Pancreas (tissue), 10 donors: ENCODE measurements at regions not wholly inside any gene's neighbourhood (a gene's known extent, or its start where the extent isn't known, plus 50 kb on each side); places are given as distances from the start of the nearest gene placed in this dataset.

Experiments used
- ATAC-seq, 4 donors: fragments of 200-7000 bp; cut with Tn5 transposase; one replicate each; pipeline versions ENCODE4 v1.8.0 to v1.9.1; 2020; ENCODE audit warnings: mild to moderate bottlenecking in 4 of 4, moderate library complexity in 4 of 4
- DNase-seq, 6 donors: peaks; one replicate each; pipeline ENCODE4 v3.0.0-alpha.2; 2020
- FAIRE-seq: peaks from 2 replicates; lab custom pipeline; 2012; peaks lifted over from hg19 to GRCh38; lab: Jason Lieb, UNC
- H3K27ac ChIP-seq, 4 donors: fragments of 200-600 bp; sonication (generic); 1 replicate in 3 of 4; 2 replicates in 1 of 4; pipeline versions ENCODE4 v1.5.0 to v1.8.0; 2020
- H3K27me3 ChIP-seq, 4 donors: fragments of 200-600 bp; one replicate each; pipeline ENCODE4 v1.8.0; 2021
- H3K36me3 ChIP-seq, 3 donors: fragments of 200-600 bp; sonication (generic) in 1 of 3; one replicate each; pipeline versions ENCODE4 v1.5.0 to v1.8.0; 2020 to 2021
- H3K4me1 ChIP-seq, 3 donors: fragments of 200-600 bp; one replicate each; pipeline ENCODE4 v1.8.0; 2021
- H3K4me3 ChIP-seq, 4 donors: fragments of 200-600 bp; sonication (generic) in 2 of 4; one replicate each; pipeline versions ENCODE4 v1.5.0 to v1.8.0; 2020 to 2021
- H3K9me3 ChIP-seq, 4 donors: fragments of 200-600 bp; one replicate each; pipeline ENCODE4 v1.8.0; 2021
- CTCF ChIP-seq, 4 donors: fragments of 200-600 bp; sonication (generic) in 3 of 4; IDR thresholded peaks; one replicate each; pipeline versions ENCODE4 v1.5.0 to v1.8.0; 2021; ENCODE audit warnings: antibody characterized with exemption in 4 of 4
- WGBS, 2 donors: extraction: QIAGEN DNeasy Blood & Tissue Kit; methylation state at CpG; one replicate each; pipeline ENCODE4 v1.1.7; 2013; 5-methylcytosine and 5-hydroxymethylcytosine counted together
- intact Hi-C, 3 donors: fragments of 100-400 bp; cut with DNase I; formaldehyde crosslinking; loops; one replicate each; pipeline versions ENCODE4 v1.11.1 to v1.14.2; 2022
- donor health status: healthy with polysubstance abuse.
- donor health status: DM: no; HTN: no; CAD: no; lungs with moderate emphysema.
- donor health status: DM: no; HTN: no; CAD: no.
- donor health status: control.
- donor health status: control.
- donor health status: Bipolar disorder and iron deficiency.
- donor health status: DM: yes; HTN: yes; CAD: no.
- donor health status: DM: no; HTN: no; CAD: no.
- donor health status: DM: no; HTN: no; CAD: no.
- donor health status: DM: yes; HTN: yes; CAD: no.

- DNase-seq (no peak), ATAC-seq (no peak), FAIRE-seq (no peak)
- Histone ChIP-seq H3K4me1 (no peaks in the 10 kb centered on the region), H3K27ac (no peak overlapping the region), H3K36me3 (no peaks in the 10 kb centered on the region), H3K27me3 (no peaks in the 10 kb centered on the region), H3K9me3 (no peaks in the 10 kb centered on the region), H3K4me3 (no peak overlapping the region)
- intact Hi-C loops = loop anchor here in 1 of 3 donors (5.0 kb wide), 1 partner anchor 168 kb away; no protein-coding TSS in a partner anchor
- WGBS, 2 donors = 19 to 35% methylated on average over 3 of the region's 3 CpGs
- no peak for TF ChIP-seq CTCF (IDR thresholded peaks at IDR 0.05)
Measured at GRCh38 chr3:98985431-98985830, 83.9 kb upstream of the DCBLD2 start.

GRCh38 chr3:98984024-98984423 is 82.5 kb upstream of the DCBLD2 start:
- H3K36me3 ChIP-seq = no peaks in the 10 kb centered on the region
- H3K4me1 ChIP-seq = no peaks in the 10 kb centered on the region
- ATAC-seq = no peak
- intact Hi-C loops = no loop called here
- no peak for DNase-seq
- 87 to 91% methylated on average over 1 of the region's 1 CpG for WGBS, 2 donors
- TF ChIP-seq CTCF (IDR thresholded peaks at IDR 0.05) = no peak
- H3K27ac ChIP-seq = no peak overlapping the region
- H3K4me3 ChIP-seq = no peak overlapping the region
- no peak for FAIRE-seq
- no peaks in the 10 kb centered on the region for H3K9me3 ChIP-seq
- no peaks in the 10 kb centered on the region for H3K27me3 ChIP-seq

GRCh38 chr3:98982351-98982750 is 80.9 kb upstream of the DCBLD2 start:
- TF ChIP-seq CTCF (IDR thresholded peaks at IDR 0.05) = no peak
- no peak for DNase-seq
- no peak for ATAC-seq
- intact Hi-C loops = no loop called here
- no peaks in the 10 kb centered on the region for H3K27me3 ChIP-seq
- no peaks in the 10 kb centered on the region for H3K9me3 ChIP-seq
- H3K4me1 ChIP-seq = no peaks in the 10 kb centered on the region
- no peak for FAIRE-seq
- H3K27ac ChIP-seq = no peak overlapping the region
- no peak overlapping the region for H3K4me3 ChIP-seq
- 33 to 46% methylated on average over 2 of the region's 2 CpGs for WGBS, 2 donors
- H3K36me3 ChIP-seq = no peaks in the 10 kb centered on the region

- TF ChIP-seq CTCF (IDR thresholded peaks at IDR 0.05) = no peak
- no peaks in the 10 kb centered on the region for H3K36me3 ChIP-seq
- FAIRE-seq (no peak), DNase-seq (no peak), ATAC-seq (no peak)
- H3K27me3 ChIP-seq = no peaks in the 10 kb centered on the region
- H3K4me3 ChIP-seq = no peak overlapping the region
- intact Hi-C loops = no loop called here
- H3K4me1 ChIP-seq = no peaks in the 10 kb centered on the region
- WGBS, 2 donors = 25 to 27% methylated on average over 2 of the region's 2 CpGs
- H3K27ac ChIP-seq = no peak overlapping the region
- H3K9me3 ChIP-seq = no peaks in the 10 kb centered on the region
Measured at GRCh38 chr3:98980915-98981596, 79.6 kb upstream of the DCBLD2 start.

- WGBS, 2 donors = 48% methylated on average over 1 of the region's 1 CpG
- no peak for FAIRE-seq
- ATAC-seq = no peak
- TF ChIP-seq CTCF (IDR thresholded peaks at IDR 0.05) = no peak
- Histone ChIP-seq H3K27me3 (no peaks in the 10 kb centered on the region), H3K27ac (no peak overlapping the region), H3K9me3 (no peaks in the 10 kb centered on the region), H3K4me1 (no peaks in the 10 kb centered on the region), H3K4me3 (no peak overlapping the region), H3K36me3 (no peaks in the 10 kb centered on the region)
- DNase-seq = no peak
- intact Hi-C loops = no loop called here
Measured at GRCh38 chr3:98979296-98979695, 77.8 kb upstream of the DCBLD2 start.
